ENCODE measurements at regions not wholly inside any gene's neighbourhood (a gene's known extent, or its start where the extent isn't known, plus 50 kb on each side); places are given as distances from the start of the nearest gene placed in this dataset.

DNA sequence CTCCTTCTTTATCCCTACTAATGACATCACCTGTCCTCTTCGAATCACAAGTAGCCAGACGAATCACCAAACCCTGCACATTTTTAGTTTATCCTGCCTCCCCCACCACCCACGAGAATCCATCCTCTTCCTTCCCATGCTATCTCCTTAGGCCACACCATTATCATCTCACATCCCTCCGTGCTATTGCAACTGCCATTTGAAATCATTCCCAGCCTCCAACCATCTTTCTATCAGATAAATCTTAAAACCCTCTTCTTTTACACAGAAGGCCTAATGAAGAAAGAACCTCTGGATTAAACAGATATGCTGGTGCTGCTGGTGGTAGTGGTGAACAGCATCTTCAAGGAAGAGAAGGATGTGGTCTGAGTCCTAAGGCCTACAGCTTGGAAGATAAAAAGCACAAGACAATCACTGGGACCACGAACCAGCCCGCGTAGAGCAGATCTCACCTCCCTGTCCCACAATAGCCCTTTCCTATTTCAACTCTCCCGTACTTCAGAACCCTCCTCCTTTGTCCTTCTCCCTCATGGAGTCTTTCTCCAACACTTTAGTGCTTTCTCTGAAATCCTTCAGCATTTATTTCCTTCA lies 403.1 kb downstream of the SFMBT2 start:
- TF ChIP-seq EZH2phosphoT487 (IDR thresholded peaks at IDR 0.05; ENCODE audit: low read depth, severe bottlenecking, unreplicated experiment) (no peak), EZH2 (IDR thresholded peaks at IDR 0.05; ENCODE audit: borderline replicate concordance) (no peak)
- TF ChIP-seq, protein P1, sequence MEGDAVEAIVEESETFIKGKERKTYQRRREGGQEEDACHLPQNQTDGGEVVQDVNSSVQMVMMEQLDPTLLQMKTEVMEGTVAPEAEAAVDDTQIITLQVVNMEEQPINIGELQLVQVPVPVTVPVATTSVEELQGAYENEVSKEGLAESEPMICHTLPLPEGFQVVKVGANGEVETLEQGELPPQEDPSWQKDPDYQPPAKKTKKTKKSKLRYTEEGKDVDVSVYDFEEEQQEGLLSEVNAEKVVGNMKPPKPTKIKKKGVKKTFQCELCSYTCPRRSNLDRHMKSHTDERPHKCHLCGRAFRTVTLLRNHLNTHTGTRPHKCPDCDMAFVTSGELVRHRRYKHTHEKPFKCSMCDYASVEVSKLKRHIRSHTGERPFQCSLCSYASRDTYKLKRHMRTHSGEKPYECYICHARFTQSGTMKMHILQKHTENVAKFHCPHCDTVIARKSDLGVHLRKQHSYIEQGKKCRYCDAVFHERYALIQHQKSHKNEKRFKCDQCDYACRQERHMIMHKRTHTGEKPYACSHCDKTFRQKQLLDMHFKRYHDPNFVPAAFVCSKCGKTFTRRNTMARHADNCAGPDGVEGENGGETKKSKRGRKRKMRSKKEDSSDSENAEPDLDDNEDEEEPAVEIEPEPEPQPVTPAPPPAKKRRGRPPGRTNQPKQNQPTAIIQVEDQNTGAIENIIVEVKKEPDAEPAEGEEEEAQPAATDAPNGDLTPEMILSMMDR (IDR thresholded peaks at IDR 0.05; ENCODE audit: poor library complexity): no peak
